ENCODE measurements at regions not wholly inside any gene's neighbourhood (a gene's known extent, or its start where the extent isn't known, plus 50 kb on each side); places are given as distances from the start of the nearest gene placed in this dataset.

- no peak for DNase-seq (ENCODE audit: low read depth)
Observed at GRCh38 chr5:152337484-152337883, 67.6 kb downstream of the NMUR2 start.

DNA sequence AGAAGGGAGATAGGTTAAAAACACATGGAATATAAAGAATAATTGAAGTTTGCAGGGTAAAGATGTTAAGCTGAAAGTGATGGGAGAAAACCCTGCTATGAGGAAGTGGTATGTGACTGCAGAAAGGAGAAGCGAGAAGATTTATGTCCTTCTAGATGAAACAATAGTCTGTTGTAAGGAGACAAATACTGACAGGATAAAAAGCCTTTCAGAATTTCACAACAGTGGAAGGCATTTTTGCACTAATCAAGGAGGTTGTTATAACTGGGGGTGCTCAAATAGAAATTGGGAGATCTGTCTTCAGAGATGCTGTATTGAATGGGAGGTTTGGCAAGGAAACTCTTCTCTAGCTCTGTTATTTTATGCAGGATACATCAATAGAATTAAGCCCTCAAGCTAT is 69.6 kb downstream of the NMUR2 start:
- no peak for DNase-seq (ENCODE audit: low read depth)

- no peak for DNase-seq (ENCODE audit: low read depth)
Observed at GRCh38 chr5:152332716-152333460, 72.2 kb downstream of the NMUR2 start.

- DNase-seq (ENCODE audit: low read depth) = no peak
Observed at GRCh38 chr5:152331718-152332117, 73.4 kb downstream of the NMUR2 start.

- no peak for DNase-seq (ENCODE audit: low read depth)
Observed at GRCh38 chr5:152331006-152331405, 74.1 kb downstream of the NMUR2 start.

DNA sequence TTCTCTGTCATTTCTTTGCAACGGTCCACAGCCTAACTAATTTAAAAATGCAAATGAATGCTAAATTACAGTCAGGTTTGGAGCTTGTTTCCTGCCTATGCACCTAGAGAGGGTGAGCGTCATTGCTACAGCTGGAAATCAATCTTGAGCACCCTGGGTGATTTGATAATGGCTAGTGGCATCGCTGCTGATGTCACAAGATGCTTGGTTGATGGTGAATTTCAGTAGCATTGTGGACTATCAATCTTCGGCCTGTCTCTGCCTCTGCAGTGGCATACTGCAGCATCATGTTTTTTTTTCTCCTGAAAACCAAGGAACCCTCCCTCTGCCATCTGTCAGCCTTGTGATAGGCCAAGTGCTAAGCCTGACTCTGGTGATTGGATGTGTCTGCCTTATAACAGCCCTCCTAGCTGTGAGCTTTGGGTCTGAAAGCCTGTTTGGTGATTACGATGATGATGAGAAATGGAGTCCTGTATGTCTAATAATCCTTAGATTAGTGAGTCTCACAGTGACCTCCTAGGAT is 75.3 kb downstream of the NMUR2 start:
- no peak for DNase-seq (ENCODE audit: low read depth)

DNA sequence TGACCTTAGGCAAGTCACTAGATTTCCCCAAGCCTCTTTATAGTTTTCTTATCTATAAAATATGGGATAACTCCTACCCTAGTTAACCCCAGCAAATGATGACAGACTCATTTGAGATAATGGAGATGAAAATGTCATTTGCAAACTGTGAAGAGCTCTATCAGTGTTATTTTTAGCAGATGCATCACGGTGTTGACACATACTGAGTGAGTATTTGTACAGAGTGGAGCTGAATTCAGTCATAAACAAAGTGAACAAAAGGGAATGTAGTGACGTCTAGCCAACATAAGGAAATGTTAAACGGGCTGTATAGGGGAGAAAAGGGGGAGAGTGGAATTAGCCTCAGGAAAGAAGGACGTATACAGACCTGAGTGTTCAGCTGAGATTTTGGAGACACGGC is 75.9 kb downstream of the NMUR2 start:
- DNase-seq (ENCODE audit: low read depth) = no peak

DNA sequence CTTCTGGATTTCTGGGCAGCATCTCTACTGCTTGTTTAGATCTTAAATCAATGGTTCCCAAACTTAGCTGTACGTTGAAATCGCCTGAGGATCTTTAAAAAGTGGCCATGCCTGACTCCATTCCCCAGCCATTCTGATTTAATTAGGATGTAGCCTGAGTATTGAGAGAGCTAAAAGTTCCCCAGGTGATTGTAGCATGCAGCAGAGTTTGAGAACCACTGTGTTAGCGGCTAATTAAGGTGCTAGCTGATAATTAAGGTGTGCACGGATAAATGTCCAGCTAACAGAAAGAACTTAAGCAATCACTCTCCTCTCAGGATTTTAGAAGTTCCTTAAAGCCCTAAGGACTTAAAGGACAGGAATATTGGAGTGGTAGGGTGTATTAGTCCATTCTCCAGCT is 89.1 kb downstream of the NMUR2 start:
- no peak for DNase-seq (ENCODE audit: low read depth)

DNA sequence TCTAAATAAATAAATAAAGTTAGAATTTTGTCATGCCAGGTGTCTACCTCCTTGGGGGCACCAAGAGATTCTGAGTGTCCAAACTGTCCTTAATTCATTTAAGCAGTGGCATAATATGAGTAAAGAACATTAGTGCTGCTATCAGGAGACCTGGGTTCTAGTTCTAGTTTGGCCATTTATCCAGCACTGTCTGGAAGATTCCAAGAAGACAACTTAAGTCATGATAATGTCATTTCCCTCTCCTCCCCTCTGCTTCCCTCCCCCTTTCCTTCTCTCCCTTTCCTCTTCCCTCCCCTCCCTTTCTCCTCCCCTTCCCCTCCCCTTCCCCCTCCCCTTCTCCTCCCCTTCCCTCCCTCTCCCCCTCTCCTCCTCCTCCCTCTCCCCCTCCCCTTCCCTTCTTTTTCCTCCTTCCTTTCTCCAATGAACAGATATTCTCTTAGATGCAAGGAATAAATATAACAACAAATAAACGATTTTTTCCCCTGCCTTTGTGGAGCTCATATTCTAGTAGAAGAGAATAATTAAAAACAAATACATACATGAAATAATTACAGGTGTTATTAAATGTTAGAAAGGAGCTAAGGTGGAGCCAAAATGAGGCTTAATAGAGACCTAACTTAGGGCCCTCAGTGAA is 90.8 kb downstream of the NMUR2 start:
- no peak for DNase-seq (ENCODE audit: low read depth)

DNA sequence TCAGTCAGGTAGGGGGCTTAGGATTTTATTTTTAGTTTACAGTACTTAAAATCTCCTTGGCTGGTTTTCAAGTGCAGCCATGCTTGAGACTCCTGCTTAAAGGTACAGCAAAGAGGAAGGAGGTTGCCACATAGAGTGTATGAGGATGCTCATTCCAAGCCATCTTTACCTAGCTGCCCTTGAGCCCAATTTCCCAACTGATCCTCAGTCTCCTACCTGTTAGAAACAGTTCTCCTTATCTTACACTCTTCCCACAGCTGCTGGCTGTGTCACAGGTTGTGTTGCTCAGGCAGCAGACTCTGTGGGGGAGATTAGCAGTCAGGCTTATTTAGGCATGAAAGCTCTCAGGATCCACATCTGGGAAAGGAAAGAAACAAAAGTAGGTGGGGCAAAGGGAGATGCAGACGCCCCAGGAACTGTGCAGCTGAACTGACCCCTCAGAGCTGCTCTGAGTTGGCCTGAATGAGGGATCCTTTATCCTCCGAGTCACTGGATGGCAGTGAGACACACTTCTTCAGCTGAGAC is 95.1 kb downstream of the NMUR2 start:
- no peak for DNase-seq (ENCODE audit: low read depth)

- no peak for DNase-seq (ENCODE audit: low read depth)
Observed at GRCh38 chr5:152306386-152306785, 98.7 kb downstream of the NMUR2 start.

GRCh38 chr5:152305525-152305924 is 99.6 kb downstream of the NMUR2 start:
- no peak for DNase-seq (ENCODE audit: low read depth)

GRCh38 chr5:152303841-152304240 is 101.2 kb downstream of the NMUR2 start:
- DNase-seq (ENCODE audit: low read depth) = no peak

DNA sequence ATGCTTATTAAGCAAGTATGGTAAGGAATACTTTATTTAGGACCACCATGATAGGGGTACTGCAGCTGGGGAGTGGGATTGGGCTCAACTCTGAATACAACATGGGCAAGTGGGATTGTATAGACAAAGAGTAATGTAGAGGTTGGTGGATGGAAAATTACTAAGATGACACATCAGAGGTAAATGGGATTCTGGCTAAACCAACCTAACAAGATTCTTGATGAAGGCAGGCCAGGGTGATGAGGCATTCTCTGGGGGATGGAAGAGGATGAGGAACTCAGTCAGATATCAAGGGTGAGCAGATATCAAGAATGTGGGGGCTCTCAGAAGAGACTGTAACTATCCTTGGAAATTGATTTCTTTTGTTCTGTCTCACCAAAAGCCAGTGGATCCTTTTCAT is 107.2 kb downstream of the NMUR2 start:
- no peak for DNase-seq (ENCODE audit: low read depth)

DNA sequence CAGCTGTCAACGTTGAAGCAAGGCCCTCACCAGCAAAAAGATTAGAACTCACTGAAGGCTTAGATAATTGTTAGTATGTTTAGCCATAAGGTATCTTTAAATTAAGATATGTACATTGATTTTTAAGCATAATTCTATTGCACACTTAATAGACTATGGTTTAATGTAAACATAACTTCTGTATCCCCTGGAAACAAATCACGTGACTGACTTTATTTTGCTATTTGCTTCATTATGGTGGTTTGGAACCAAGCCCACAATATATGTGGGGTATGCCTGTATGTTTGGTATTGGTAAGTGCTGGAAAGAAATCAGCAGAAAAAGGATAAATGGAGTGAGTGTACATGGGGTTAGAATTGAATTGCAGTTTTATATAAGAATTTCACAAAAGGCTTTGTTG is 111.9 kb downstream of the NMUR2 start:
- no peak for DNase-seq (ENCODE audit: low read depth)

GRCh38 chr5:152290181-152290580 is 114.9 kb downstream of the NMUR2 start:
- no peak for DNase-seq (ENCODE audit: low read depth)

DNA sequence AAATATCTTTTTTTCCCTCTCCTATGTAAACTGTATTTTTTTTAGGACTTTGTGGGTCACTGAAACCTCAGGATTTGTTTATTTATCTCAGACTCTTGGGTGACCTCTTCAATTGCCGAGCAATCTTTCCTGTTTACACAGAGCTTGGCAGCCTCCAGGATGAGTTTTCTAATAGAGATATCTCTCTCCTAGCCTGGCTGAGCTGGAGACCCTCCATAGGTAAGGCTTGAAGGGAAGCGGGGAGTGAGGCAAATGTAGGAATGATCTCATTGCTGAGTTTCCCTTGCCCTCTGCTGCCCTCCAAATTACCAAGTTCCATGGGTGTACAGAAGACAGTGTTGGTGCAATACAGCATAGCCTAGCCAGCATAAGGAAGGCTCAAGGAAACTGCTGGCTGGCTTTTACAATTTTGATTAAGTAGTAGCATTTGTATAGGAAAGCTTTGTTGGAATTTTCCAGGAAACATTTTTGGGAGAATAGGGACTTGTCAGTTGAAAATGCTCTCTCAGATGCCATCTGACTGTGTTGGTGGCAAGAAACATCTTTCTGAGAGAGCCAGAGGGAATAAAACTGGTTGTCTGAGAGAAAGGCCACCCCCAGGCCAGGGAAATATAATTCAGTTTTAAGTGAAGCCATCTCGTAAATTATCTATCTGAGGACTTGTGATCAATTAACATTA is 116.0 kb downstream of the NMUR2 start:
- no peak for DNase-seq (ENCODE audit: low read depth)

DNA sequence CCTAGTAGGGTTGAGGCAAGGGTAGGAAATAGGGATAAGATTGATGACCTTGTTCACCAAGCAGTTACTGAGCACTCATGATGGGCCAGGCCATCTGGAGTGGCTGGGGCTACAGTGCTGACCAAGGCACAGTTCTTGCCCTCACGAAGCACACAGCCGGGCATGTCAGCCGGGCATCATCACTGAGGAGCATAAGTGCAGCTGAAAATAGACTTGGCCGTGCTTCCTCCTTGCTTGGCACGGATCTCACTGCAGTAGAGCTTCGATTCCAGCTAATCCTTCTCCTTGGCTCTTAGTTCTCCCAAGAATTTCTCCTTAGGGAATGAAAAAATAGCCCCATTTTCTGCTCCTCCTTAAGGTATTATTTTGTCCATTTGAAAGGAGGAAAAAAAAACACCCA is 116.6 kb downstream of the NMUR2 start:
- DNase-seq (ENCODE audit: low read depth) = no peak

GRCh38 chr5:152285764-152286163 is 119.3 kb downstream of the NMUR2 start:
- no peak for DNase-seq (ENCODE audit: low read depth)

GRCh38 chr5:152282331-152282730 is 122.7 kb downstream of the NMUR2 start:
- DNase-seq (ENCODE audit: low read depth) = no peak

- no peak for DNase-seq (ENCODE audit: low read depth)
Observed at GRCh38 chr5:152277936-152278335, 127.1 kb downstream of the NMUR2 start.

DNA sequence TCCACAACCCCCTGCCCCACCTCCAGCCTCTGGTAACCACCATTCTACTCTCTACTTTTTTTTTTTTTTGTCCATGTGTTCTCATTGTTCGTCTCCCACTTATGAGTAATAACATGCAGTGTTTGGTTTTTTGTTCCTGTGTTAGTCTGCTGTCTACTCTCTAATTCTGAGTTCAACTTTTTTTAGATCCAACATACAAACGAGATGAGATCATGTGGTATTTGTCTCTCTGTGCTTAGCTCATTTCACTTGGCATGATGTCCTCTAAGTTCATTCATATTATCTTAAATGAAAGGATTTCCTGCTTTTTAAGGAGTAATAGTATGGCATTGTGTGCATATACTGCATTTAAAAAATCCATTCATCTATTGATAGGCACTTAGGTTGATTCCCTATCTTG is 130.9 kb downstream of the NMUR2 start:
- no peak for DNase-seq (ENCODE audit: low read depth)
